ENCODE measurements at regions not wholly inside any gene's neighbourhood (a gene's known extent, or its start where the extent isn't known, plus 50 kb on each side); places are given as distances from the start of the nearest gene placed in this dataset.
A peak's percentile ranks its signal among the peaks of the same experiment; 100 is the strongest.
"Not testable (repeated sequence)": the region's sequence is repeated elsewhere in the genome, so short reads cannot be mapped to it uniquely, and the experiment has no call there.

DNA sequence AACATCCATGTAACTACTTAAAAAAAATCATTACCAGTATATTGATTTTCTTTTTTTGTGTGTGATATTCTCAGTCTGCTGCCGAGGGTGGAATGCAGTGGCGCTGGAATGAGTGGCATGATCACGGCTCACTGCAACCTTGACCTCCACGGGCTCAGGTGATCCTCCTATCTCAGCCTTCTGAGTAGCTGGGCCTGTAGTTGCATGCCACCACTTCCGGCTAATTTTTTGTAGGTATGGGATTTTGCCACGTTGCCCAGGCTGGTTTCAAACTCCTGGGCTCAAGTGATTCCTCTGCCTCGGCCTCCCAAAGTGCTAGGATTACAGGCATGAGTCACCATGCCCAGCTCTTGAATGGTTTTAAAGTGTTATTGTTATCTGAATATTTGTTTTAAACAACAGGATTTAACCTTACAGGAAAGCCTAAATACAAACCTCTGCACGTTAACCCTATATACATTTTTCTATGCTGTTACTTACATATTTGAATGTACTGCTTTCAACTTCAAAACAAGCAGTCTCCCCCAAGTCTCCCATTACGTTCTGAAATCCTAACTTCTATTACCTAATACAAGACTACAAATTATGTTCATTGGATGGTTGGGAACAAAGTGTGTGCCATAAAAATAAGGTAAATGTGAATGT, 61.7 kb downstream of the KPNA2 start:
- no peak for DNase-seq (ENCODE audit: low read depth in 3 of 3)

DNA sequence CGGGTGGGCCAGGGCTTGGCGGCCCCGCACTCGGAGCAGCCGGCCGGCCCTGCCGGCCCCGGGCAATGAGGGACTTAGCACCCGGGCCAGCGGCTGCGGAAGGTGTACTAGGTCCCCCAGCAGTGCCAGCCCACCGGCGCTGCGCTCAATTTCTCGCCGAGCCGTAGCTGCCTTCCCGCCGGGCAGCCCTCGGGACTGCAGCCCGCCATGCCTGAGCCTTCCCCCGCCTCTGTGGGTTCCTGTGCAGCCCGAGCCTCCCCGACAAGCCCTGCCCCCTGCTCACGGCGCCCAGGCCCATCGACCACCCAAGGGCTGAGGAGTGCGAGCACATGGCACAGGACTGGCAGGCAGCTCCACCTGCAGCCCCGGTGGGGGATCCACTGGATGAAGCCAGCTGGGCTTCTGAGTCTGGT, 63.8 kb downstream of the KPNA2 start:
- not testable (repeated sequence) for DNase-seq (ENCODE audit: low read depth in 3 of 3)

DNA sequence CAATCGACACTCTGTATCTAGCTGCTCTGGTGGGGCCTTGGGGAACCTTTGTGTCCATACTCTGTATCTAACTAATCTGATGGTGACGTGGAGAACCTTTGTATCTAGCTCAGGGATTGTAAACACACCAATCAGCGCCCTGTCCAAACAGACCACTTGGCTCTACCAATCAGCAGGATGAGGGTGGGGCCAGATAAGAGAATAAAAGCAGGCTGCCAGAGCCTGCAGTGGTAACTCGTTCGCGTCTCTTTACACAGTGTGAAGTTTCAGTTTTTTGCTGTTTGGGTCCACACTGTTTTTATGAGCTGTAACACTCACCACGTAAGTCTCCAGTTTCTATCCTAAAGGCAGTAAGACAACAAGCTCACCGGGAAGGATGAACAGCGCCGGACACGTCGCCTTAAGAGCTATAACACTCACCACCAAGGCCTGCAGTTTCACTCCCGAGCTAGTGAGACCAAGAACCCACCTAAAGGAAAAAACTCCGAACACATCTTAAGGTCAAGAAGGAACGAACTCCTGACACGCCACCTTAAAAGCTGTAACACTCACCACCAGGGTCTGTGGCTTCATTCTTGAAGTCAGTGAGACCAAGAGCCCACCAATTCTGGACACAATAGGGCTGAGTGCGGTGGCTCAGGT, 64.6 kb downstream of the KPNA2 start:
- no peak for DNase-seq (ENCODE audit: low read depth in 3 of 3)

DNA sequence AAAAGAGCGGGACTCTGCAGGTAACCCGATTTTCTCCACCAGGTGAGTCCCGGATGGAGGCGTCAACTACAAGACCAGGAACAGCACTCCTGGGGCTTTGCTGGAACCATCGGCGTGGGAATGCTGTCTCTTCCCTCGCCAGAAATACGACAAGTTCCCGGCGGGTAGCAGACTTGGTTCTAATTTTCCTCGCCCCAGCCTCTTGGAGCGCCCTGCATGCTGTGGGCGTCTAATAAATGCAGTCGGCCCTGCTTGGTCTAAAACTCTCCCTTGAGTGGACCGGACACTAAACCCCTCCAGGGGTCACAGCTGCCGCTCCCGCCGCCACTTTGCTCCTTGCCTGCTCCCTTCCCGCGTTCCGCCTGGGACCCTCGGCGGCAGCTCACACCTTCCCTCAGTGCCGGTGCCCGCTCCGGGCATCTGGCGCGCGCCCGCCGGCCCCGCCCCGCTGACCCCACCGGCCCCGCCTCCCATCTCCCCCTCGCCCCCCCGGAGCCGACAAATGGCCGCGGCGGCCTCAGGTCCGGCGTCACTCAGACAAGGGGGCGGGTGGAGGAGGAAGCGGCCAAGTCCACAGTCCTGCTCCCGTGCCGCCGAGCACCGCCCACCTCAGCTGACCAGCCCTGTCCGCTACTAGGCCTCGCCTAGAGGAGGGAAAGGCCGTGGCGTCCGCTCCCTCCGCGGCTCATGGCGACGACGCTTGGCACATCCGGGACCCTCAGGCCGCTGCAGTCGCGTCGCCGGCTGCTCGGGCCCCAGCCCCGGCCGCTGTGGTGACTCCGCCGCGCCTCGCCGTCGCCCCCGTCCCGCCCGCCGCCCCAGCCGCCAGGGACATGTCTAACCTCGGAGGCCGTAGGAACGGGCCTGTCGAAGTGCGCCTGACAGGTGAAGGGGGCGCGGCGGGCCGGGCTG, 65.8 kb downstream of the KPNA2 start:
- peak; percentile 43 to 69 (median 51) for DNase-seq (ENCODE audit: low read depth in 3 of 3)

DNA sequence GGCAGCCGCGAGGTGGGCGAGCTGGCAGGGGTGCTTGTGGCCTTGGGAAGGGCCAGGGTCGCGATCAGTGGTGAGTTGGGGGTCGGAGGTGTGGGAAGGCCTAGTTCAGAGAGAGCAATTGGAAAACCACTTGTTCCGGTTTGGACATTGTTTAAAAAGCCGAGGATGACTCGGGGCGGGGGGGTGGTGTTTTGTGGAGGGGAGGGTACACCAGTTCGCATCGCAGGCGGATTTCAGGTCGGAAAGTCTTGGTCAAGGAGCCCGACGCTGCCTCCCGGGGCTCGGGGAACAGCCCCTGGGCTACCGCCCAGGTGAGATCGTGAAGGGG, 66.4 kb downstream of the KPNA2 start:
- DNase-seq (ENCODE audit: low read depth in 3 of 3) = no peak

DNA sequence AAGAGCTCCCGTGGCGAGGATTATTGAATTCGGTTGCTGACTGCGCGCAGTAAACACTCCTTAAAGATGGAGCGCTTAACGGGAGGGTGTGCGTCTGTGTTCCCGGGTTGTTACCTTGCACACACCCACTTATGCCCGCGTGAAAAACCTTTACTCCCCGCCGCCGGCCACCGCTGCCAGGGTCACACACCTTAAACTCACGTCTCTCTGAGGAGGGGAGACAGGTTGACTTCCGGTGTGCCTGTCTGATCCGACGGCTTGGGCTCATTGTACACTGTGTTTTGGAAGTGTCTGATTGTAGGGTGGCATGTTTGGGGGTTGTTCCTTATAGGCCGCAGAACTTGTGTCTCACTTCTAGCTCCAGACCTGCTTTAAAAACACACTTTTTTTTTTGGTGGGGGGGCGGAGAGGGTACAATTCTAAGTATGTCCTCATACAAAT, 66.8 kb downstream of the KPNA2 start:
- DNase-seq (ENCODE audit: low read depth in 3 of 3) = no peak

DNA sequence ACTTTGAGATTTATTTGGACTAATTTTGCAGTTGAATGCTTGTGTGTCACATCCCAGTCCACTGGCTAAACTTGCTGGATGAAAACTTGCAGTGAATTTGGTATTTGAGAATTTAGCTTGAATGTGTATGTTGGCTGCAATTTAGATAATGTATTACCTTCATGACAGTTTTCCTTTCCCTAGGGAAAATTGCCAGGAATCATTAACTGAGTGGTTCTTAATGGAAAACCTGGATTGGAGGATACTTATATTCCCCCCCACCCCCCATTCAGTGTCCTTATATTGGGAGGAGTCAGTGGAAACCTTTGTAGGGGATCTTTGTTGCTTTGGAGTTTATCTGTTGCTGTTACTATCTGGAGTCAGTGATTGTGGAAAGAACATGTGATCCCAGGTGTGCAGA, 67.6 kb downstream of the KPNA2 start:
- DNase-seq (ENCODE audit: low read depth in 3 of 3) = no peak

DNA sequence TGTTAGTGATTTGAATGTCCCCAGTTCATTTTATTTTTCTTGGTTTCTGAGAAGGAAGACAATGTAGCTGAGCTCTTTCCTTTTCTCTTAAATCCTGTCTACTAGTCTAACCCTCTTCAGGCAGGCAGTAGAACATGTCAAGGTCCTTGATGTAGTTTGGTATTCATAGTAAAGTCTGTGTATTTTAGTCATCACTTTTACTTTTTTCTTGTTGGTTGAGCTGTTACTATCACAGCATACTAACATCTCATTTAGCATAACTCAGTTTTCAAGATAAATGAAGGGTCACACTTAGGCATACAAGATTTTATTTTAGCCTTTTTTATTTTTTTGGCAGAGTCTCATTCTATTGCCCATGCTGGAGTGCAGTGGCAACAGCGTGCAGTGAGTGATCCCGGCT, 70.5 kb downstream of the KPNA2 start:
- no peak for DNase-seq (ENCODE audit: low read depth in 3 of 3)

DNA sequence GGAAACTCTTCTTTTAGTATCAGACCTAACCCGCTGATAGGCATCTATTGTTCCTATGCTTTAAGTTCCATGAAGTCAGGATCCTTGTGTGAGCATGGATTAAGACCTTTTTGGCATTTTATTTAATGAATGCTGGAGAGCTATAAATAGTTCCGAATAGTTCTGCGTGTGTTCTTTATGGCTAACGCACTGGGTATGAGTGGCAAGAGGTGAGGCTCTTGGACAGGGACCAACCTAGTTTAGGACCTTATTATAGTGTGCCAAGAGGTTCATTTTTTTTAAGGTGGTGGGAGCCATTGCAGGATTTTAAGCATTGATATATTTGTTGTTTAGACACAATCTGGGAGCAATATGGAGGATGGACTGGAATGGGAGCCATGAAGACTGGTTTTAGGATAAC, 71.8 kb downstream of the KPNA2 start:
- no peak for DNase-seq (ENCODE audit: low read depth in 3 of 3)

DNA sequence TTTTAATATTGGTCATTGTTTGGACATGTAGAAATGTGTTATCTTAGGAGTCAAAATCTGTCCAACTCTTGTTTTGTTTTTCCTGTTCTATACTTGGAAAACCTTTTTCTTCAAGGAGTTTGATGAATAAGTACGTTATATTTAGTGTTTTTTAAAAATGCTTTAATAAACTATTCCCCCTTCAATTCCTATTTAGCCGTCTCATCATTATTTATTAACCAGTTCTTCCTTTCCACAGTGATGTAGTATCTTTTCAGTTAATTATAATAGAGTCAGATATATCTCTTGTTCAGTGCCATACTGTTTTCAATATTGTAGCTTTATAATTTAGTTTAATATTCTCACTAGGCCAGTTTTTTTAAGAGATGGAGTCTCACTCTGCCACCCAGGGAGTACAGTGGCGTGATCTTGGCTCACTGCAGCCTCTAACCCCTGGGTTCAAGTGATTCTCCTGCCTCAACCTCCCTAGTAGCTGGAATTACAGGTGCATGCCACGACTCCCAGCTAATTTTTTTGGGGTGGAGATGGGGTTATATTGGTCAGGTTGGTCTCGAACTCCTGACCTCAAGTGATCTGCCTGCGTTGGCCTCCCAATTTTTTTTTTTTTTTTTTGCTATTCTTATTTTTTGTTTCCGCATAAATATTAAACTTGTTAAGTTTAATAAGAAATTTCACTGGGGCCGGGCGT, 72.9 kb downstream of the KPNA2 start:
- no peak for DNase-seq (ENCODE audit: low read depth in 3 of 3)

DNA sequence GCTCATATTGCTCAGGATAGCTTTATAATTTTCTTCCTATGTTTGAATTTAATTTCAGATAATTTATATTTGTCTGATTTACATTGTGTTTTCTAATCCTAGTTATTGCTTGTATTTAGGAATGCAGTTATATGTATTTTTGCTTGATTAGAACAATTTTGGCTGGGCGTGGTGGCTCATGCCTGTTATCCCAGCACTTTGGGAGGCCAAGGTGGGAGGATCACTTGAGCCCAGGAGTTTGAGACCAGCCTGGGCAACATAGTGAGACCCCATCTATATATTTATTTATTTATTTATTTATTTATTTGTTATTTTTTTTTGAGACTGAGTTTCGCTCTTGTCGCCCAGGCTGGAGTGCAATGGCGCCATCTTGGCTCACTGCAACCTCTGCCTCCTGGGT, 73.9 kb downstream of the KPNA2 start:
- not testable (repeated sequence) for DNase-seq (ENCODE audit: low read depth in 3 of 3)

DNA sequence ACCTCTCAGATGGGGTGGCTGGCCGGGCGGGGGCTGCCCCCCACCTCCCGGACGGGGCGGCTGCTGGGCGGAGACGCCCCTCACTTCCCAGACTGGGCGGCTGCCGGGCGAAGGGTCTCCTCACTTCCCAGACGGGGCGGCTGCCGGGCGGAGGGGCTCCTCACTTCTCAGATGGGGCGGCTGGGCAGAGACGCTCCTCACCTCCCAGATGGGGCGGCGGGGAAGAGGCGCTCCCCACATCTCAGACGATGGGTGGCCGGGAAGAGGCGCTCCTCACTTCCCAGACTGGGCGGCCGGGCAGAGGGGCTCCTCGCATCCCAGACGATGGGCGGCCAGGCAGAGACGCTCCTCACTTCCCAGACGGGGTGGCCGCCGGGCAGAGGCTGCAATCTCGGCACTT, 80.7 kb downstream of the KPNA2 start:
- not testable (repeated sequence) for DNase-seq (ENCODE audit: low read depth in 3 of 3)

DNA sequence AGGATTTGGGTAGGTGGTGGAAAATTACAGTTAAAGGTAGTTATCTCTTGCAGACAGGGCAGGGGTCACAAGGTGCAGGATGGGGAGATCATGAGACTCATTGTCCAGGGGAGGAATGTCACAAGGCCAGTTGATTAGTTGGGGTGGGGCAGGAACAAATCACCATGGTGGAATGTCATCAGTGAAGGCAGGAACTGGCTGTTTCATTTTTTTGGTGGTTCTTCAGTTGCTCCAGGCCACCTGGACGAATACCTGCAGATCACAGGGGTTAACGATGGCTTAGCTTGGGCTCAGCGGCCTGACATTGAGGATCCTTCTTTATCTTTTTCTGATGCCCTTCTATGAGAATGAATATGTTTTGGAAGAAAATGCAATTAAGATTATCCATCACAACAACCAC, 87.1 kb downstream of the KPNA2 start:
- DNase-seq (ENCODE audit: low read depth in 3 of 3) = no peak

DNA sequence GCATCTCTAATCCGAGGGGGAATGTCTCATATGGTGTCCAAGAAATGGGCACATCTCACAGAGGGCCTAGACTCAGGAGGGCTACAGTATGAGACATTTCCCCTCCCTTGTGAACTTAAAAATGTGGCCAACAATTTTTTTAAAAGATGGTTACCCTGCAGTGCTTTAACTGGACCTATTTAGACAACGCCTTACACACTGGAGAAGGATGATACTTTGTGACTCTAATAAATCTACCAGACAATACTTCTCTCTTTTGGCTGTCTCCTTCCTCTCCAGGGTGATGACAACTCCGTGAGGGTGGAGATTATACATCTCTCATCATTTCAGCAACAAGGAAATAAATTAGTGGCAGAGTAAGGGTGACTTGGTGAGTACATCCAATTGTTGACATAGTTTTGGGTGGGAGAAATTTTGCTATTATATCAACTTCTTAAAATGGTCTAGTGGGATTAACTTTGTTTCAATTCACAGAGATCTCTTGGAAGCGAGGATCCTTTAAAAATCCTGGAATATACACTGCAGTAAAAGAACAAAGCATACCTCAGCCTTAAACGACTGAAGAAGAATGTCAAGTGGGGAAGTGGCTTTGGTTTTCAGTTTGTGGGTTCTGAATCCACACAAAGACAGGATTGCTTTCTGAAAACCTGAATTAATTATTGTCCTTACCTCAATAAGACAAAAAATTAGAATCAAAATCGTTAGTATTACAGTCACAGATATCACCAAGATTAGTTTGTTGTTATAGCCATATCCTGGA, 89.8 kb downstream of the KPNA2 start:
- DNase-seq (ENCODE audit: low read depth in 3 of 3) = no peak

DNA sequence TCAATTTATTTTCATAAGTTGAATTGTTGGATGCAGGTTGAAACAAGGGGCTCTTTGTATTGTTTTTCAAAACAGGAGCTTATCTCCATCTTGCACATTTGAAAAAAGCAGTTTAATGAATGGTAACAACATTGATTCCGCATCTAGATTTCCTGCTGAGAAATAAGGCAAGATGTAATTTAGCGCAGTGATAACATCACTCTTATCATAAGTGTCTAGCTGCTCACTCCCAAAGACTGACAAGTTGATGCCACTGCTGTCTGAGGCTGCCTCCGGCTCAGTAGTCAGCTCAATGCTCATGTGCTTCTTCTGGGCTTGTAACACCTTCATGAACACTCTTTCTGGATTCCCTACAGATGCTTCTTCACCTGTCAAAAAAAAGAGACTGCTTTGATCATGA, 92.4 kb downstream of the KPNA2 start:
- no peak for DNase-seq (ENCODE audit: low read depth in 3 of 3)

DNA sequence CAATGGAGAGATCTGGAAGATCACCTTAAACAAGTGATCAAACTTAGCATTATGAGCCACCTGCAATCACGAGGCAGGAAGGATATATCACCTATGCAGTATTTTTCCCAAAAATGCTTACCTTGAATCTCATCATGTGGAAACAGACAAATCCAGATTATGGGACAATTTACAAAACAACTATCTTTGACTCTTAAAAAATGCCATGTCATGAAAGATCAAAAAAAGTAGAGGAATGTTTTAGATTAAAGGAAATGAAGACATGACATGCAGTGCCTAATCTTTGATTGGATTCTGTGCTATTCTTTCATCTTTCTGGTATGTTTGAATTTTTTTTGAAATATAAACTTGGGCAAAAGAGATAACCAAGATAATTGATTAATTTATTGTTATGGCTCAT, 95.9 kb downstream of the KPNA2 start:
- DNase-seq (ENCODE audit: low read depth in 3 of 3) = no peak

DNA sequence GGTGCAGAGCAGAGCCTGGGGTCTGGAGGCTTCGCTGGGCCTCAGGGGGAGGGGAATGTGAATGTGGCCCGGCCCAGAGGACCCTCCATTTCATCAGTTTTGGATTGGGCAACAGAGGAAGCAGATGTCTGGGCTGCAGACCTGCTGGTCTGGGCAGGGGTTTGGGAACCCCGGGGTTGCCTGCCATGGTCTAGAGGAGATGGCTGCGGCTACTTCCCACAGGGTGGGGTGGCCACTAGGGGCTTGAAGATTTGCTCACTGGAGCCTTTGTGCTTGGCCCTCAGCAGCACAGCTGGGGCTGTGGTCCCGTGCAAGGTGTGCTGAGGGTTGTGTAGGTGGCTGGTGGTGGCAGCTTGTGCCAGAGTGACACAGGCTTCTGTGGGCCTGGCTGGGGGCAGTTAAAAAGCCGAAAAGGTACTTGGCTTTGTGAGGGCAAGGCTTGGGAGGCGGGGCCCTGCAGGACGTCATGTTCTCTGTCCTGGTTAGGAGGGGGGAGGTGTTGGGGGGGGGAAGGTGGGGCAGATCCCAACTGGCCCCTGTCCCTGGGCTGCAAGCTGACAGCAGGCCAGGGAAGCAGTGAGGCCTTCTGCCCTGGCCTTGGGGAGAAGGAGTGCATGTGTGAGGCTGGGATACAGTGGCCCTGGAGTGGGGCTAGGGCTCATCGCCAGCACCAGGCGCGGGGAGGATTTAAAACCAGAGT, 98.0 kb downstream of the KPNA2 start:
- DNase-seq (ENCODE audit: low read depth in 3 of 3) = no peak

DNA sequence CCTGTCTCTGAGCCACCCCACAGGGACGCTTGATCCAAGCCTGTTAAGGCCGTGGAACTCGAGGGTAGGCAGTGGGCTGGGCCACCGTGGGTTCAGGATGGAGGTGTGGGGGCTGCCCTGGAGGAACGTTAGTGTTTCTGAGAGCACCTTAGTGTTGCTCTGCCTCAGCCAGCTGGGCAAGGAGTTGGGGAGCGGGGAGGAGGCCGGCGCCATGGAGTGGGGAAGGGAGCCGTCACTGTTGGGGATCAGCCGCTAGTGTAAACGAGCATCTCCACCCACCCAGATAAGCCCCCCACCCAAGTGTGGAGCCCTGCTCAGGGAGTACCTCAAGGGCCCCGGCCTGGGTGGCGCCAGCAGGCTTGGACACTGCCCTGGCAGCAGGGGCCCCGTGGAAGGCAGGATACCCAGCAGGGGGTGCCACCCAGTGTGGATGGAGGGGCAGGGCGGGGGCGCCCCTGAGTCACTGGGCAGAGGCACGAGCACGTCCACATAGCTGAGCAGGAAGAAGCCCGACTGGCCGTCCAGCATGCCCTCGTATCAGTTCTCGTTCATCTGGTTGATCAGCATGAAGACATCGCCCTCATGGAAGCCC, 98.6 kb downstream of the KPNA2 start:
- no peak for DNase-seq (ENCODE audit: low read depth in 3 of 3)

DNA sequence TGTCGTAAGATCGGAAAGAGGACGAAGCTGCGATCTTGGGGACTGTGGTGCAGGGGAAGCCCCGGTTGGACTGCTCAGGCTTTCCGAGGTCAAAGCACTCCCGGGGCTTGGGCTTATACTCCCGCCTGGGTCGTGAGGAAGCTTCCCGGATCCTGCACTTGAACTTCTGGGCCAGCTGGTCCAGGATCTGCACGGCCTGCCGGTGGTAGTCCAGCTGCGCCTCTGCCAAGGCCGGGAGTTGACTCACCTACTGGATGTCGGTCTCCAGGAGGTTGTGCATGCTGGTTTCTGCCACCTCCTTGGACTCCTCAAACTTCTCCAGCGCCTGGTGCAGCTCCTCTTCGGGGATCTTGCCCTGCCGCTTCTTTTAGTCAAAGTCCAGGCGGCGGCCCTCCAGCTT, 99.2 kb downstream of the KPNA2 start:
- DNase-seq (ENCODE audit: low read depth in 3 of 3) = no peak

DNA sequence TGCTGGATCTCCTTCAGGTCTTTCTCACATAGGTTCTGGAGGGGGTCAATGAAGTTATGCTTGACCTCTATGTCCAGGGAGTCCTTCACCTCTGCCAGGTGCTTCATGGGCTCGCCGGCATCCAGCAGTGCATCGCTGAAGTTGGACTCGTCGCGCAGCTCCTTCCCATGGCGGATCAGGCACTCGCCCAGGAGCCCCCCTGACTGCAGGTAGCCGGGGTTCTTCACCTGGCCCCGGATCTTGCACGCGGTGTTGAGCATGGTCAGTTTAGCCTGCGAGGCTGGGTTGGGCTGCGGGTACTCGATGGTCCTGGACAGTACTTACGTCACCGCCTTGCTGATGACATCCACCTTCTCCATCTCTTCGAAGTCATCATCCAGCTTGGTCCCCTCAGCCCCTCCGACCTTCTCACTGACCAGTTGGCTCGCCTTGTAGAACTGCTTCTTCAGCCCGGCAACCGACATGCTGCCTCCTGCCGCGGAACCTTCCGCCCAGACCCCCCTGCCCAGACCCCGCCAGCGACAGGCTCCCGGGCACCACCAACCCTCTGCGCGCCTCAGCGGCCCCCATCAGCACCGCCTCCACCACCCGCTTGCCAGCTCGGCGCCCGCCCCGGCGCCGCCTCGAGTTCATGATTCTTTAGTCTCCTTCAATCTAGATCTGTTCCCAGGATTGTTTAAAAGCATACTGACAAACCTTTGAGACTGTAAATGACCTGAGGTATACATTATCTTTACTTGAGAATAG, 99.8 kb downstream of the KPNA2 start:
- no peak for DNase-seq (ENCODE audit: low read depth in 3 of 3)

All from stimulated activated CD4-positive, alpha-beta T cell treated with anti-CD3 and anti-CD28 coated beads, TNF-alpha, amount 100 ng/mL, for 24 hours (primary cell).